GM23338 (cell line): ENCODE measurements at regions not wholly inside any gene's neighbourhood (a gene's known extent, or its start where the extent isn't known, plus 50 kb on each side); places are given as distances from the start of the nearest gene placed in this dataset.

Experiments
- ATAC-seq: fragments of 200-7000 bp; cut with Tn5 transposase; 3 replicates; pipeline ENCODE4 v1.9.1; 2020
- DNase-seq: peaks from one replicate; pipeline ENCODE4 v3.0.0-alpha.2; 2015; ENCODE audit warnings: low spot score
- H2AFZ ChIP-seq: fragments of 200-600 bp; sonication (generic); 2 replicates; pipeline ENCODE4 v1.8.0; 2016; ENCODE audit warnings: antibody characterized with exemption, mild to moderate bottlenecking, moderate library complexity
- H3F3A ChIP-seq: fragments of 200-600 bp; sonication (generic); replicated peaks from 2 replicates; pipeline ENCODE4 v1.8.0; 2017; ENCODE audit warnings: antibody characterized with exemption, mixed run types, low read depth
- H3K27ac ChIP-seq: fragments of 200-600 bp; sonication (generic); 2 replicates; pipeline ENCODE4 v1.6.1; 2016; ENCODE audit warnings: low read depth
- H3K27me3 ChIP-seq: fragments of 200-600 bp; sonication (generic); 2 replicates; pipeline ENCODE4 v1.8.0; 2016; ENCODE audit warnings: mild to moderate bottlenecking, mixed run types, moderate library complexity; ENCODE audit not compliant: insufficient read depth
- H3K36me3 ChIP-seq: fragments of 200-600 bp; sonication (generic); 2 replicates; pipeline ENCODE4 v1.8.0; 2016; ENCODE audit warnings: mild to moderate bottlenecking; ENCODE audit not compliant: insufficient read depth
- H3K4me1 ChIP-seq: fragments of 200-600 bp; sonication (generic); 2 replicates; pipeline ENCODE4 v1.8.0; 2016; ENCODE audit warnings: mild to moderate bottlenecking, moderate library complexity; ENCODE audit not compliant: insufficient read depth
- H3K4me2 ChIP-seq: fragments of 200-600 bp; sonication (generic); 2 replicates; pipeline ENCODE4 v1.7.1; 2017; ENCODE audit warnings: mixed run types
- H3K4me3 ChIP-seq: fragments of 200-600 bp; sonication (generic); 2 replicates; pipeline ENCODE4 v1.6.1; 2016; ENCODE audit warnings: mixed run types
- H3K79me2 ChIP-seq: fragments of 200-600 bp; sonication (generic); replicated peaks from 2 replicates; pipeline ENCODE4 v1.8.0; 2017; ENCODE audit warnings: mild to moderate bottlenecking; ENCODE audit not compliant: insufficient read depth
- H3K9me2 ChIP-seq: fragments of 200-600 bp; sonication (generic); 2 replicates; pipeline ENCODE4 v1.8.0; 2017; ENCODE audit not compliant: insufficient read depth
- H4K20me1 ChIP-seq: fragments of 200-600 bp; sonication (generic); replicated peaks from 2 replicates; pipeline ENCODE4 v1.8.0; 2017; ENCODE audit warnings: mild to moderate bottlenecking; ENCODE audit not compliant: insufficient read depth
- H3K27ac Mint-ChIP-seq: 2 replicates; pipeline ENCODE4 v1.8.0; 2020; ENCODE audit warnings: inconsistent platforms, mild to moderate bottlenecking, moderate library complexity, mixed read lengths
- H3K27me3 Mint-ChIP-seq: 3 replicates; pipeline ENCODE4 v1.8.0; 2022; ENCODE audit warnings: low read depth, mild to moderate bottlenecking, moderate library complexity, mixed read lengths, inconsistent platforms; ENCODE audit not compliant: insufficient read depth, poor library complexity
- H3K36me3 Mint-ChIP-seq: 3 replicates; pipeline ENCODE4 v1.8.0; 2021; ENCODE audit warnings: low read depth, mild to moderate bottlenecking, inconsistent platforms, moderate library complexity, mixed read lengths
- H3K4me1 Mint-ChIP-seq: 3 replicates; pipeline ENCODE4 v1.8.0; 2020; ENCODE audit warnings: mild to moderate bottlenecking, inconsistent platforms, mixed read lengths
- H3K4me3 Mint-ChIP-seq: 3 replicates; pipeline ENCODE4 v1.8.0; 2021; ENCODE audit warnings: moderate library complexity, mild to moderate bottlenecking, inconsistent platforms, mixed read lengths
- H3K9me3 Mint-ChIP-seq: 3 replicates; pipeline ENCODE4 v1.8.0; 2020; ENCODE audit warnings: moderate library complexity, mild to moderate bottlenecking, inconsistent platforms, mixed read lengths
- CREB1 ChIP-seq: fragments of 250-450 bp; sonication (Bioruptor Pico); IDR thresholded peaks from 2 replicates; pipeline ENCODE4 v1.5.0; 2020; ENCODE audit warnings: low read depth, mild to moderate bottlenecking, moderate library complexity
- CTCF ChIP-seq, 2 experiments: fragments of 200-600 bp in 1 of 2; sonication (generic) in 1 of 2; conservative IDR thresholded peaks; 2 replicates each; pipeline versions ENCODE4 v1.5.1 to v1.6.1; 2016 to 2017; ENCODE audit warnings: antibody characterized with exemption in 2 of 2, low read depth in 2 of 2, mild to moderate bottlenecking in 2 of 2, moderate library complexity in 1 of 2
- EZH2 ChIP-seq: fragments of 200-600 bp; sonication (generic); IDR thresholded peaks from one replicate; pipeline ENCODE4 v1.8.0; 2017; ENCODE audit warnings: antibody characterized with exemption, mild to moderate bottlenecking, low read depth; ENCODE audit not compliant: unreplicated experiment
- JUNB ChIP-seq: IDR thresholded peaks from one replicate; pipeline ENCODE4 v1.6.1; 2016; ENCODE audit warnings: antibody characterized with exemption; ENCODE audit not compliant: unreplicated experiment
- NANOG ChIP-seq: IDR thresholded peaks from 2 replicates; pipeline ENCODE4 v1.6.1; 2016; ENCODE audit warnings: antibody characterized with exemption, borderline replicate concordance
- POLR2AphosphoS5 ChIP-seq: IDR thresholded peaks from 2 replicates; pipeline ENCODE4 v1.6.1; 2016; ENCODE audit warnings: antibody characterized with exemption, low read depth
- STAT1 ChIP-seq: IDR thresholded peaks from one replicate; pipeline ENCODE4 v1.6.1; 2016; ENCODE audit warnings: antibody characterized with exemption; ENCODE audit not compliant: unreplicated experiment
- ZNF114 ChIP-seq: fragments of 250-450 bp; sonication (Bioruptor Pico); IDR thresholded peaks from 2 replicates; pipeline ENCODE4 v1.5.0; 2020; ENCODE audit warnings: mild to moderate bottlenecking, moderate library complexity
- ZNF331 ChIP-seq: fragments of 250-450 bp; sonication (Bioruptor Pico); IDR thresholded peaks from 2 replicates; pipeline ENCODE4 v1.5.0; 2020; ENCODE audit warnings: low read depth, mild to moderate bottlenecking, moderate library complexity
- ZNF462 ChIP-seq: fragments of 250-450 bp; sonication (Bioruptor Pico); IDR thresholded peaks from 2 replicates; pipeline ENCODE4 v1.5.0; 2020; ENCODE audit warnings: mild to moderate bottlenecking, moderate library complexity
- TF ChIP-seq, protein P1 (sequence below): IDR thresholded peaks from one replicate; pipeline ENCODE4 v1.6.1; 2018; ENCODE audit warnings: antibody characterized with exemption; ENCODE audit not compliant: unreplicated experiment

- no peaks in the 10 kb centered on the region for H3K79me2 ChIP-seq
- Mint-ChIP-seq H3K9me3 (no peaks in the 10 kb centered on the region), H3K4me3 (no peak overlapping the region), H3K27ac (no peak overlapping the region), H3K36me3 (no peaks in the 10 kb centered on the region), H3K4me1 (no peaks in the 10 kb centered on the region), H3K27me3 (peaks cover 4% of the 10 kb centered on the region)
- H3K9me2 ChIP-seq = no peaks in the 10 kb centered on the region
- H4K20me1 ChIP-seq = no peaks in the 10 kb centered on the region
- DNase-seq (no peak), ATAC-seq (no peak)
- H3K4me3 ChIP-seq = no peak overlapping the region
- H2AFZ ChIP-seq = no peak overlapping the region
- H3K27me3 ChIP-seq = no peaks in the 10 kb centered on the region
- TF ChIP-seq ZNF114 = no peak
- TF ChIP-seq EZH2 = no peak
- H3F3A ChIP-seq = no peaks in the 10 kb centered on the region
- no peak overlapping the region for H3K4me2 ChIP-seq
- H3K36me3 ChIP-seq = no peaks in the 10 kb centered on the region; the same call in 1 of the 2 replicates
- no peaks in the 10 kb centered on the region for H3K4me1 ChIP-seq
- H3K27ac ChIP-seq = no peak overlapping the region
These were observed 458.8 kb upstream of the ZMIZ1 start for GRCh38 chr10:78609976-78610375.

DNA sequence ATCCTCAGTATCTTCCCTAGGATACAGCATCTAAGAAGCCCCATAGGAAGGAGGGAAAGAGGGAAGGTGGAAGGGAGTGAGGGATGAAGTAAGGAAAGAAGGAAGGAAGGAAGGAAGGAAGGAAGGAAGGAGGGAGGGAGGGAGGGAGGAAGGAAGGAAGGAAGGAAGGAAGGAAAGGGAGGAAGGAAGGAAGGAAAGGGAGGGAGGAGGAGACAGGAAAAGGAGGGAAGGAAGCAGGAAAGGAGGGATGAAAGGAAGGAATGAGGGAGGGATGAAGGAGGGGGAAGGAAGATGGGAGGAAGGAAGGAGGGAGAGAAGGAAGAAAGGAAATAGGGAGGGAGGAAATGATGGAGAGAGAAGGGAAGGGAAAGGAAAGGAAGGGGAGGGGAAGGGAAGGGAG, 455.6 kb upstream of the ZMIZ1 start:
- Mint-ChIP-seq H3K36me3 (no peaks in the 10 kb centered on the region), H3K27me3 (peaks cover 4% of the 10 kb centered on the region), H3K4me1 (no peaks in the 10 kb centered on the region), H3K4me3 (no peak overlapping the region), H3K27ac (no peak overlapping the region), H3K9me3 (no peaks in the 10 kb centered on the region)
- ATAC-seq (no peak), DNase-seq (no peak)
- no peak overlapping the region for H3K4me2 ChIP-seq
- H3K9me2 ChIP-seq = no peaks in the 10 kb centered on the region
- no peaks in the 10 kb centered on the region for H3F3A ChIP-seq
- no peaks in the 10 kb centered on the region for H3K4me1 ChIP-seq
- H3K27ac ChIP-seq = no peak overlapping the region
- H3K36me3 ChIP-seq = no peaks in the 10 kb centered on the region; the same call in 1 of the 2 replicates
- H2AFZ ChIP-seq = no peak overlapping the region
- H3K27me3 ChIP-seq = no peaks in the 10 kb centered on the region
- no peak overlapping the region for H3K4me3 ChIP-seq
- no peaks in the 10 kb centered on the region for H3K79me2 ChIP-seq
- H4K20me1 ChIP-seq = no peaks in the 10 kb centered on the region
- TF ChIP-seq STAT1 (no peak), POLR2AphosphoS5 (no peak), ZNF331 (CRISPR knock-in tag) (no peak), JUNB (no peak), CTCF (conservative IDR thresholded peaks at IDR 0.05; ENCODE audit: low read depth in 2 of 2) (no peak), ZNF114 (no peak), EZH2 (no peak), CREB1 (CRISPR knock-in tag) (no peak), ZNF462 (no peak), NANOG (no peak)
- TF ChIP-seq, protein P1, sequence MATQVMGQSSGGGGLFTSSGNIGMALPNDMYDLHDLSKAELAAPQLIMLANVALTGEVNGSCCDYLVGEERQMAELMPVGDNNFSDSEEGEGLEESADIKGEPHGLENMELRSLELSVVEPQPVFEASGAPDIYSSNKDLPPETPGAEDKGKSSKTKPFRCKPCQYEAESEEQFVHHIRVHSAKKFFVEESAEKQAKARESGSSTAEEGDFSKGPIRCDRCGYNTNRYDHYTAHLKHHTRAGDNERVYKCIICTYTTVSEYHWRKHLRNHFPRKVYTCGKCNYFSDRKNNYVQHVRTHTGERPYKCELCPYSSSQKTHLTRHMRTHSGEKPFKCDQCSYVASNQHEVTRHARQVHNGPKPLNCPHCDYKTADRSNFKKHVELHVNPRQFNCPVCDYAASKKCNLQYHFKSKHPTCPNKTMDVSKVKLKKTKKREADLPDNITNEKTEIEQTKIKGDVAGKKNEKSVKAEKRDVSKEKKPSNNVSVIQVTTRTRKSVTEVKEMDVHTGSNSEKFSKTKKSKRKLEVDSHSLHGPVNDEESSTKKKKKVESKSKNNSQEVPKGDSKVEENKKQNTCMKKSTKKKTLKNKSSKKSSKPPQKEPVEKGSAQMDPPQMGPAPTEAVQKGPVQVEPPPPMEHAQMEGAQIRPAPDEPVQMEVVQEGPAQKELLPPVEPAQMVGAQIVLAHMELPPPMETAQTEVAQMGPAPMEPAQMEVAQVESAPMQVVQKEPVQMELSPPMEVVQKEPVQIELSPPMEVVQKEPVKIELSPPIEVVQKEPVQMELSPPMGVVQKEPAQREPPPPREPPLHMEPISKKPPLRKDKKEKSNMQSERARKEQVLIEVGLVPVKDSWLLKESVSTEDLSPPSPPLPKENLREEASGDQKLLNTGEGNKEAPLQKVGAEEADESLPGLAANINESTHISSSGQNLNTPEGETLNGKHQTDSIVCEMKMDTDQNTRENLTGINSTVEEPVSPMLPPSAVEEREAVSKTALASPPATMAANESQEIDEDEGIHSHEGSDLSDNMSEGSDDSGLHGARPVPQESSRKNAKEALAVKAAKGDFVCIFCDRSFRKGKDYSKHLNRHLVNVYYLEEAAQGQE = no peak
